ENCODE measurements at regions not wholly inside any gene's neighbourhood (a gene's known extent, or its start where the extent isn't known, plus 50 kb on each side); places are given as distances from the start of the nearest gene placed in this dataset.

GRCh38 chr16:65954446-65954845 lies 412.0 kb upstream of the CDH5 start (continued):
- TF ChIP-seq CTCF (IDR thresholded peaks at IDR 0.05) (no peak), NFYB (CRISPR knock-in tag; conservative IDR thresholded peaks at IDR 0.05; ENCODE audit: low read depth) (no peak), ZNF263 (CRISPR knock-in tag; IDR thresholded peaks at IDR 0.05; ENCODE audit: low read depth) (no peak), GRHL2 (CRISPR knock-in tag; IDR thresholded peaks at IDR 0.05; ENCODE audit: insufficient replicate concordance, severe bottlenecking) (no peak), ZNF416 (CRISPR knock-in tag; IDR thresholded peaks at IDR 0.05) (no peak), PREB (CRISPR knock-in tag; IDR thresholded peaks at IDR 0.05; ENCODE audit: borderline replicate concordance) (no peak), TEAD1 (CRISPR knock-in tag; IDR thresholded peaks at IDR 0.05) (no peak), FOXK1 (CRISPR knock-in tag; IDR thresholded peaks at IDR 0.05) (no peak), ZNF671 (CRISPR knock-in tag; IDR thresholded peaks at IDR 0.05) (no peak)
- TF ChIP-seq, protein P1, sequence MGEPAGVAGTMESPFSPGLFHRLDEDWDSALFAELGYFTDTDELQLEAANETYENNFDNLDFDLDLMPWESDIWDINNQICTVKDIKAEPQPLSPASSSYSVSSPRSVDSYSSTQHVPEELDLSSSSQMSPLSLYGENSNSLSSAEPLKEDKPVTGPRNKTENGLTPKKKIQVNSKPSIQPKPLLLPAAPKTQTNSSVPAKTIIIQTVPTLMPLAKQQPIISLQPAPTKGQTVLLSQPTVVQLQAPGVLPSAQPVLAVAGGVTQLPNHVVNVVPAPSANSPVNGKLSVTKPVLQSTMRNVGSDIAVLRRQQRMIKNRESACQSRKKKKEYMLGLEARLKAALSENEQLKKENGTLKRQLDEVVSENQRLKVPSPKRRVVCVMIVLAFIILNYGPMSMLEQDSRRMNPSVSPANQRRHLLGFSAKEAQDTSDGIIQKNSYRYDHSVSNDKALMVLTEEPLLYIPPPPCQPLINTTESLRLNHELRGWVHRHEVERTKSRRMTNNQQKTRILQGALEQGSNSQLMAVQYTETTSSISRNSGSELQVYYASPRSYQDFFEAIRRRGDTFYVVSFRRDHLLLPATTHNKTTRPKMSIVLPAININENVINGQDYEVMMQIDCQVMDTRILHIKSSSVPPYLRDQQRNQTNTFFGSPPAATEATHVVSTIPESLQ (CRISPR knock-in tag; IDR thresholded peaks at IDR 0.05), result no peak
- TF ChIP-seq, protein P2, sequence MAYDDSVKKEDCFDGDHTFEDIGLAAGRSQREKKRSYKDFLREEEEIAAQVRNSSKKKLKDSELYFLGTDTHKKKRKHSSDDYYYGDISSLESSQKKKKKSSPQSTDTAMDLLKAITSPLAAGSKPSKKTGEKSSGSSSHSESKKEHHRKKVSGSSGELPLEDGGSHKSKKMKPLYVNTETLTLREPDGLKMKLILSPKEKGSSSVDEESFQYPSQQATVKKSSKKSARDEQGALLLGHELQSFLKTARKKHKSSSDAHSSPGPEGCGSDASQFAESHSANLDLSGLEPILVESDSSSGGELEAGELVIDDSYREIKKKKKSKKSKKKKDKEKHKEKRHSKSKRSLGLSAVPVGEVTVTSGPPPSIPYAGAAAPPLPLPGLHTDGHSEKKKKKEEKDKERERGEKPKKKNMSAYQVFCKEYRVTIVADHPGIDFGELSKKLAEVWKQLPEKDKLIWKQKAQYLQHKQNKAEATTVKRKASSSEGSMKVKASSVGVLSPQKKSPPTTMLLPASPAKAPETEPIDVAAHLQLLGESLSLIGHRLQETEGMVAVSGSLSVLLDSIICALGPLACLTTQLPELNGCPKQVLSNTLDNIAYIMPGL (CRISPR knock-in tag; IDR thresholded peaks at IDR 0.05), result no peak

DNA sequence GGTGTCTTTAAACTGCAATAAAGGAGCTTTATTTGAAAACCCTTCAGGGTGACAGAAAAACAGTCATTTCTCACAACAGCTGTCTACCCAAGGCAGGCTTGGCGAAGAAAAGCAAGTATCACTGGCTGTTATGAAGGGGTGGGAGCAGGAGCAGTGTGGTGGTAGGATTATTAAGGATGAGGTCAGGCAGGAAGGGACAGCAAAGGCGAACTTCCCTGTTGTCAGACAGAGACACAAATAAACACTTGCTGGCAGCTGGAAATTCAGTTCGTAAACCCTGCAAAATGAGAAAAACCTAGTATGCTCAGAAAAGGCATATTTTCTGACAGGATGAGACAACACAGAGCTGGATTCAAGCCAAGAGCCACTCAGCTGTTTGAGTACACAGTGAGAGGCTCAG lies 416.3 kb upstream of the CDH5 start:
- POLR2A ChIA-PET, result no interaction called here
- ATAC-seq (no peak), DNase-seq (ENCODE audit: low spot score) (no peak)
- peaks cover 3% of the 10 kb centered on the region; the same call in 1 of the 2 replicates for H3K9me3 Mint-ChIP-seq
- no peak overlapping the region for H3K4me3 Mint-ChIP-seq
- CTCF ChIA-PET, result no interaction called here
- H3K27ac Mint-ChIP-seq, result no peak overlapping the region
- H3K4me1 Mint-ChIP-seq, result peaks cover 16% of the 10 kb centered on the region
- no peaks in the 10 kb centered on the region; the same call in 1 of the 2 replicates for H3K27me3 Mint-ChIP-seq (ENCODE audit: low read depth)
- H3K36me3 Mint-ChIP-seq, result no peaks in the 10 kb centered on the region
- TF ChIP-seq GRHL2 (CRISPR knock-in tag; IDR thresholded peaks at IDR 0.05; ENCODE audit: insufficient replicate concordance, severe bottlenecking) (no peak), E2F5 (CRISPR knock-in tag; IDR thresholded peaks at IDR 0.05) (no peak), KAT7 (CRISPR knock-in tag; IDR thresholded peaks at IDR 0.05; ENCODE audit: borderline replicate concordance) (no peak), ZNF121 (CRISPR knock-in tag; IDR thresholded peaks at IDR 0.05) (no peak), NR3C1 (CRISPR knock-in tag; conservative IDR thresholded peaks at IDR 0.05; ENCODE audit: low read depth) (no peak), NFYB (CRISPR knock-in tag; conservative IDR thresholded peaks at IDR 0.05; ENCODE audit: low read depth) (no peak), SOX15 (CRISPR knock-in tag; IDR thresholded peaks at IDR 0.05) (no peak), ARID4B (CRISPR knock-in tag; IDR thresholded peaks at IDR 0.05; ENCODE audit: borderline replicate concordance) (no peak), CBFB (CRISPR knock-in tag; IDR thresholded peaks at IDR 0.05; ENCODE audit: low read depth) (no peak), ZNF219 (CRISPR knock-in tag; IDR thresholded peaks at IDR 0.05; ENCODE audit: borderline replicate concordance) (no peak)
- TF ChIP-seq, protein P3, sequence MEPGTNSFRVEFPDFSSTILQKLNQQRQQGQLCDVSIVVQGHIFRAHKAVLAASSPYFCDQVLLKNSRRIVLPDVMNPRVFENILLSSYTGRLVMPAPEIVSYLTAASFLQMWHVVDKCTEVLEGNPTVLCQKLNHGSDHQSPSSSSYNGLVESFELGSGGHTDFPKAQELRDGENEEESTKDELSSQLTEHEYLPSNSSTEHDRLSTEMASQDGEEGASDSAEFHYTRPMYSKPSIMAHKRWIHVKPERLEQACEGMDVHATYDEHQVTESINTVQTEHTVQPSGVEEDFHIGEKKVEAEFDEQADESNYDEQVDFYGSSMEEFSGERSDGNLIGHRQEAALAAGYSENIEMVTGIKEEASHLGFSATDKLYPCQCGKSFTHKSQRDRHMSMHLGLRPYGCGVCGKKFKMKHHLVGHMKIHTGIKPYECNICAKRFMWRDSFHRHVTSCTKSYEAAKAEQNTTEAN (CRISPR knock-in tag; IDR thresholded peaks at IDR 0.05), result no peak
- TF ChIP-seq, protein P4, sequence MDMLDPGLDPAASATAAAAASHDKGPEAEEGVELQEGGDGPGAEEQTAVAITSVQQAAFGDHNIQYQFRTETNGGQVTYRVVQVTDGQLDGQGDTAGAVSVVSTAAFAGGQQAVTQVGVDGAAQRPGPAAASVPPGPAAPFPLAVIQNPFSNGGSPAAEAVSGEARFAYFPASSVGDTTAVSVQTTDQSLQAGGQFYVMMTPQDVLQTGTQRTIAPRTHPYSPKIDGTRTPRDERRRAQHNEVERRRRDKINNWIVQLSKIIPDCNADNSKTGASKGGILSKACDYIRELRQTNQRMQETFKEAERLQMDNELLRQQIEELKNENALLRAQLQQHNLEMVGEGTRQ (CRISPR knock-in tag; IDR thresholded peaks at IDR 0.05), result no peak
- TF ChIP-seq, protein P5, sequence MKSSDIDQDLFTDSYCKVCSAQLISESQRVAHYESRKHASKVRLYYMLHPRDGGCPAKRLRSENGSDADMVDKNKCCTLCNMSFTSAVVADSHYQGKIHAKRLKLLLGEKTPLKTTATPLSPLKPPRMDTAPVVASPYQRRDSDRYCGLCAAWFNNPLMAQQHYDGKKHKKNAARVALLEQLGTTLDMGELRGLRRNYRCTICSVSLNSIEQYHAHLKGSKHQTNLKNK (CRISPR knock-in tag; IDR thresholded peaks at IDR 0.05), result no peak

All from WTC11 (cell line).